ENCODE measurements at regions not wholly inside any gene's neighbourhood (a gene's known extent, or its start where the extent isn't known, plus 50 kb on each side); places are given as distances from the start of the nearest gene placed in this dataset.

- H3K27ac ChIP-seq (ENCODE audit: low read length): no peak overlapping the region
- intact Hi-C loops (cut with micrococcal nuclease): no loop called here
- H3K4me3 ChIP-seq (ENCODE audit: low read length): no peak overlapping the region
- ATAC-seq (no peak), DNase-seq (no peak)
- Mint-ChIP-seq H3K27me3 (ENCODE audit: low read depth in 2 of 2) (no peaks in the 10 kb centered on the region), H3K4me1 (no peaks in the 10 kb centered on the region), H3K9me3 (peaks cover 6 to 7% of the 10 kb centered on the region in 2 donors), H3K27ac (no peak overlapping the region), H3K36me3 (no peaks in the 10 kb centered on the region), H3K4me3 (no peak overlapping the region)
- TF ChIP-seq, protein P1, sequence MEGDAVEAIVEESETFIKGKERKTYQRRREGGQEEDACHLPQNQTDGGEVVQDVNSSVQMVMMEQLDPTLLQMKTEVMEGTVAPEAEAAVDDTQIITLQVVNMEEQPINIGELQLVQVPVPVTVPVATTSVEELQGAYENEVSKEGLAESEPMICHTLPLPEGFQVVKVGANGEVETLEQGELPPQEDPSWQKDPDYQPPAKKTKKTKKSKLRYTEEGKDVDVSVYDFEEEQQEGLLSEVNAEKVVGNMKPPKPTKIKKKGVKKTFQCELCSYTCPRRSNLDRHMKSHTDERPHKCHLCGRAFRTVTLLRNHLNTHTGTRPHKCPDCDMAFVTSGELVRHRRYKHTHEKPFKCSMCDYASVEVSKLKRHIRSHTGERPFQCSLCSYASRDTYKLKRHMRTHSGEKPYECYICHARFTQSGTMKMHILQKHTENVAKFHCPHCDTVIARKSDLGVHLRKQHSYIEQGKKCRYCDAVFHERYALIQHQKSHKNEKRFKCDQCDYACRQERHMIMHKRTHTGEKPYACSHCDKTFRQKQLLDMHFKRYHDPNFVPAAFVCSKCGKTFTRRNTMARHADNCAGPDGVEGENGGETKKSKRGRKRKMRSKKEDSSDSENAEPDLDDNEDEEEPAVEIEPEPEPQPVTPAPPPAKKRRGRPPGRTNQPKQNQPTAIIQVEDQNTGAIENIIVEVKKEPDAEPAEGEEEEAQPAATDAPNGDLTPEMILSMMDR (IDR thresholded peaks at IDR 0.05): no peak
- no peaks in the 10 kb centered on the region for H3K27me3 ChIP-seq (ENCODE audit: control insufficient read depth, insufficient read depth, low read length)
- WGBS (ENCODE audit: insufficient coverage): 63% methylated on average over 9 of the region's 9 CpGs
- no peaks in the 10 kb centered on the region for H3K4me1 ChIP-seq (ENCODE audit: control insufficient read depth, insufficient read depth, low read length)
- H3K9me3 ChIP-seq (ENCODE audit: control insufficient read depth, insufficient read depth, low read length): no peaks in the 10 kb centered on the region
- no peaks in the 10 kb centered on the region for H3K36me3 ChIP-seq (ENCODE audit: control insufficient read depth, insufficient read depth, low read length)
Observed at GRCh38 chr3:28906561-28907310, 374.1 kb upstream of the RBMS3 start.

DNA sequence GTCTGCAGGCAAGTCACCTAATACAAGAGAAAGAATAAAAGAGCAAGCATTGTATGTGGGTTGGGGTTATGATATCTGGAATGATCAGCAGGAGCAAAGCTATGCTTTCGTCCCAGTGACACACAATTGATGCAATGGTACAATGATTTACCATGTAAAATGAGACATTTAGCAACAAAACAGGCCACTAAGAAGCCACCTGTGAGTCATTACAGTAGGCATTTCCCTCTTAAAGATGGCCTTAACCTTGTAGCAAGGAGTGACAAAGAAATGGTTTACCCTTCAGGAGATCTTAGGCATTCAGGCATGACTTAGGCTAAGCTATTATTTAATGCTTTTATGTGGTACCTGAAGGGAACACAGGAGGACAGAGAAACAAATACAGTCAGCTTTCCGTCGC, 373.3 kb upstream of the RBMS3 start:
- 91% methylated on average over 3 of the region's 3 CpGs for WGBS (ENCODE audit: insufficient coverage)
- H3K4me3 Mint-ChIP-seq: no peak overlapping the region
- no peaks in the 10 kb centered on the region for H3K27me3 Mint-ChIP-seq (ENCODE audit: low read depth in 2 of 2)

DNA sequence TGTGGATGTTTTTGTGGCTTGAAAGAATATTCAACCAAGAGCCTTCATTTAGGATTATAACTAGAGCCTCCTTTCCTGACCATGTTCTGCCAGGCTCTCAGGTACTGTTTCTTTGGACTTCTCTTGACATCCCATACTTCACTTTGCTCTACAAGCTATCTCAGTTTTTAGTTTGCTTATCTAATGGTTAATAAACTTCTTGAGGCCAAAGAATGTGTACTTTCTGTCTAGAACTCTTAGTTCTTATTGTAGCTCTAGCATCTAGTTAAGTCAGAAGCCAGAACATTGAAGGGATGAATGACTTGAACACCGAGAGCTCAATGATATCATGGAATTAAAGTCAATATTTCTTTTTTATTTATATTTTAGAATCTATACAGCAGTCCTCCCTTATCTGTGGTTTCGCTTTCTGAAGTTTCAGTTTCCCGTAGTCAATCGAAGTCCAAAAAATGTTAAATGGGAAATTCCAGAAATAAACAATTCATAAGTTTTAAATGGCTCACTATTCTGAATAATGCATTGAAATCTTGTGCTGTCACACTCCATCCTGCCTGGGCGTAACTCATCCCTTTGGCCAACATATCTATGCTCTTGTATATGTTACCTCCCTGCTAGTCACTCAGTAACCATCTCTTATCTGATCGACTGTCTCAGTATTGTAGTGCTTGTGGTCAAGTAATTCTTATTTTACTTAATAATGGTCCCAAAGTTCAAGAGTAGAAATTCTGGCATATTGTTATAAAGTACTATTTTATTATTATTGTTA, 368.6 kb upstream of the RBMS3 start:
- no peaks in the 10 kb centered on the region for H3K27me3 ChIP-seq (ENCODE audit: control insufficient read depth, insufficient read depth, low read length)
- 90% methylated on average over 3 of the region's 6 CpGs for WGBS (ENCODE audit: insufficient coverage)
- no peak overlapping the region for H3K4me3 Mint-ChIP-seq
- no peak overlapping the region for H3K4me3 ChIP-seq (ENCODE audit: low read length)
- H3K27ac ChIP-seq (ENCODE audit: low read length): no peak overlapping the region
- peaks cover 3% of the 10 kb centered on the region in 2 donors for H3K9me3 Mint-ChIP-seq
- H3K4me1 ChIP-seq (ENCODE audit: control insufficient read depth, insufficient read depth, low read length): no peaks in the 10 kb centered on the region
- H3K4me1 Mint-ChIP-seq: no peaks in the 10 kb centered on the region
- H3K27ac Mint-ChIP-seq: no peak overlapping the region
- no peak for DNase-seq
- TF ChIP-seq, protein P1 (IDR thresholded peaks at IDR 0.05): no peak
- no peak for ATAC-seq
- H3K9me3 ChIP-seq (ENCODE audit: control insufficient read depth, insufficient read depth, low read length): no peaks in the 10 kb centered on the region
- intact Hi-C loops (cut with micrococcal nuclease): no loop called here
- H3K36me3 ChIP-seq (ENCODE audit: control insufficient read depth, insufficient read depth, low read length): no peaks in the 10 kb centered on the region
- no peaks in the 10 kb centered on the region for H3K36me3 Mint-ChIP-seq
- no peaks in the 10 kb centered on the region for H3K27me3 Mint-ChIP-seq (ENCODE audit: low read depth in 2 of 2)

More for the DNA sequence above, 373.3 kb upstream of the RBMS3 start:
- TF ChIP-seq, protein P1 (IDR thresholded peaks at IDR 0.05): no peak
- Histone ChIP-seq H3K27me3 (ENCODE audit: control insufficient read depth, insufficient read depth, low read length) (no peaks in the 10 kb centered on the region), H3K4me3 (ENCODE audit: low read length) (no peak overlapping the region), H3K9me3 (ENCODE audit: control insufficient read depth, insufficient read depth, low read length) (no peaks in the 10 kb centered on the region), H3K36me3 (ENCODE audit: control insufficient read depth, insufficient read depth, low read length) (no peaks in the 10 kb centered on the region), H3K27ac (ENCODE audit: low read length) (no peak overlapping the region), H3K4me1 (ENCODE audit: control insufficient read depth, insufficient read depth, low read length) (no peaks in the 10 kb centered on the region)
- Mint-ChIP-seq H3K36me3 (no peaks in the 10 kb centered on the region), H3K4me1 (no peaks in the 10 kb centered on the region), H3K27ac (no peak overlapping the region), H3K9me3 (peaks cover 6 to 7% of the 10 kb centered on the region in 2 donors)
- DNase-seq: no peak
- intact Hi-C loops (cut with micrococcal nuclease): no loop called here
- no peak for ATAC-seq
